ENCODE measurements at regions not wholly inside any gene's neighbourhood (a gene's known extent, or its start where the extent isn't known, plus 50 kb on each side); places are given as distances from the start of the nearest gene placed in this dataset.

- Histone ChIP-seq H3K4me3 (ENCODE audit: extremely low read depth in 1 of 4, insufficient read depth in 2 of 4, low read depth in 3 of 4, low read length in 4 of 4) (no peak overlapping the region), H3K23me2 (ENCODE audit: low read depth, low read length) (no peaks in the 10 kb centered on the region), H3K79me1 (ENCODE audit: low read depth, low read length) (no peaks in the 10 kb centered on the region), H2AK5ac (ENCODE audit: low read depth, low read length) (no peak overlapping the region), H2BK12ac (ENCODE audit: low read depth, low read length) (no peak overlapping the region), H4K5ac (ENCODE audit: insufficient read length, low read depth, low read length) (no peak overlapping the region), H2AFZ (ENCODE audit: low read length) (peak overlapping the region; percentile 17; the same call in 1 of the 2 replicates), H2BK15ac (ENCODE audit: low read length) (no peak overlapping the region), H3K9me3 (ENCODE audit: insufficient read depth in 2 of 2, low read depth in 1 of 2, low read length in 1 of 2) (no peaks in the 10 kb centered on the region), H3K23ac (ENCODE audit: insufficient read length) (no peak overlapping the region), H4K8ac (ENCODE audit: extremely low read depth, insufficient read depth, low read length) (no peak overlapping the region), H3K9ac (replicated peaks in 1 of 4; ENCODE audit: extremely low read depth in 1 of 4, low read depth in 3 of 4, low read length in 3 of 4) (no peak overlapping the region), H4K20me1 (replicated peaks in 1 of 2; ENCODE audit: control insufficient read depth in 1 of 2, insufficient read depth in 2 of 2, low read length in 2 of 2) (no peaks in the 10 kb centered on the region), H3K36me3 (ENCODE audit: control insufficient read depth in 2 of 4, insufficient read depth in 4 of 4, low read length in 3 of 4) (no peaks in the 10 kb centered on the region), H3K56ac (replicated peaks; ENCODE audit: insufficient read length, low read depth, low read length) (no peak overlapping the region), H4K91ac (replicated peaks; ENCODE audit: insufficient read length, low read length) (no peak overlapping the region), H3K4me2 (ENCODE audit: insufficient read depth in 1 of 2, low read depth in 2 of 2, low read length in 2 of 2) (no peak overlapping the region), H3K4ac (replicated peaks; ENCODE audit: insufficient read length, low read depth, low read length) (no peak overlapping the region), H3K79me2 (ENCODE audit: control insufficient read depth in 1 of 2, insufficient read depth in 2 of 2, low read length in 2 of 2) (no peaks in the 10 kb centered on the region), H3K4me1 (replicated peaks in 1 of 4; ENCODE audit: control insufficient read depth in 3 of 4, insufficient read depth in 4 of 4, low read length in 3 of 4) (peaks cover 0 to 4% (median 0%) of the 10 kb centered on the region in 4 experiments; a peak in 2 of 7 replicates), H3K18ac (ENCODE audit: extremely low read depth, low read length) (no peak overlapping the region), H2BK120ac (replicated peaks; ENCODE audit: low read depth, low read length) (no peak overlapping the region), H2BK20ac (ENCODE audit: low read length) (no peak overlapping the region), H2BK5ac (ENCODE audit: low read depth, low read length) (peak overlapping the region; percentile 50; the same call in 1 of the 2 replicates), H3K27ac (ENCODE audit: low read depth, low read length) (no peak overlapping the region), H3K14ac (ENCODE audit: insufficient read length) (no peak overlapping the region), H3K27me3 (replicated peaks in 1 of 4; ENCODE audit: control insufficient read depth in 3 of 4, extremely low read depth in 1 of 4, insufficient read depth in 3 of 4, low read length in 3 of 4) (no peaks in the 10 kb centered on the region)
- CTCF ChIA-PET (ENCODE audit: partially characterized antibody): interaction anchor here (0.8 to 3.7 kb wide), 6 partner anchors 9 to 150 kb away, joined by 3 to 34 read pairs (median 3); no protein-coding TSS in a partner anchor
- DNase-seq (ENCODE audit: low read depth in 1 of 2, low spot score in 2 of 2): no peak
- POLR2A ChIA-PET (ENCODE audit: partially characterized antibody): no interaction called here
- WGBS, 2 experiments (ENCODE audit: extremely low coverage in 1 of 2, insufficient coverage in 1 of 2, insufficient read length in 1 of 2, insufficient replicate concordance in 2 of 2, low coverage in 1 of 2, low lambda C conversion rate in 2 of 2, missing lambda C conversion rate in 1 of 2): 86% methylated on average over 2 of the region's 2 CpGs; no CpG with 5 or more reads in 1 of the 2 experiments
- no peak for FAIRE-seq
- TF ChIP-seq POU5F1 (IDR thresholded peaks at IDR 0.05; ENCODE audit: low read depth, low read length) (peak; percentile 45; the same call in 1 of the 2 replicates), SRF (IDR thresholded peaks at IDR 0.05; ENCODE audit: low read depth, low read length) (no peak)
Observed at GRCh38 chr4:170243662-170244288, 154.0 kb upstream of the AADAT start.
